NCI-H187 (cell line): ENCODE measurements at regions not wholly inside any gene's neighbourhood (a gene's known extent, or its start where the extent isn't known, plus 50 kb on each side); places are given as distances from the start of the nearest gene placed in this dataset.

Source experiments
- DNase-seq, 2 experiments: peaks; one replicate each; lab custom pipeline; 2025; lab: John Stamatoyannopoulos, UW

DNA sequence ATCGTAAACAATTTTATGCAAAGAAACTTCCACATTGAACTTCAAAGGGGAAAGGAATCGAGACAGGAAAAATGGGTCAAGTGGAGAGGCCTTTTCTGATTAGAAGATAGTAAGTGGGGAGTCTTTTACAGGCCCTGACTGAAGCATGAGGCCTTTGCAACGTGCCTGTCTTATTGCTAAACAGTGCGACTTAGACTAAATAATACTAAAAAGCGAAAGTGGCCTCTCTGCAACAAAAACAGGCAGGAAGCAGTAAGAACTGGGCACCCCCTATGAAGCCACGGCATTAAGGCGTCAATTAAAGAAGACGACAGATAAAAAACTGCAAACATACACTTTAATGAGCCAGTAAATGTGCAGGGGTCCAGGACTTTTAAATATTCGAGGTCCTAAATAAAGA lies 283.4 kb upstream of the GRIP1 start:
- no peak for DNase-seq

DNA sequence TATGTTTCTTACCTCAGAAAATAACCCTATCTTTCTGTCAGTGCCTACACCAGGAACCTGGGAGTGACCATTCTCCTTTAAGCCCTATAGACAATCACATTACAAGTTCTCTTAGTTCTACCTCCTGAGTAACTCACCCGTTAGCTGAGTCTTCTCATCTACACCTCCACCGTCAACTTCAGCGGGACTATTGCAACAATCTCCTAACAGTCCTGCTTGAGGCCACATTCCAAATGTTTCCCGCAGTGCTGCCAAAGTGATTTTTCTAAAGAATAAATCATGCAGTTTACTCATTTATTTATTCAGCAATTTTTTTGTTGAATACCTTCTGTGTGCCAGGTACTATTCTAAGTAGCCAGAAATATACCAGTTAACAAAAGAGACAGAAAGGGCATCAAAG lies 285.0 kb upstream of the GRIP1 start:
- no peak for DNase-seq

- no peak for DNase-seq
These were observed 285.8 kb upstream of the GRIP1 start for GRCh38 chr12:66964629-66965028.

DNA sequence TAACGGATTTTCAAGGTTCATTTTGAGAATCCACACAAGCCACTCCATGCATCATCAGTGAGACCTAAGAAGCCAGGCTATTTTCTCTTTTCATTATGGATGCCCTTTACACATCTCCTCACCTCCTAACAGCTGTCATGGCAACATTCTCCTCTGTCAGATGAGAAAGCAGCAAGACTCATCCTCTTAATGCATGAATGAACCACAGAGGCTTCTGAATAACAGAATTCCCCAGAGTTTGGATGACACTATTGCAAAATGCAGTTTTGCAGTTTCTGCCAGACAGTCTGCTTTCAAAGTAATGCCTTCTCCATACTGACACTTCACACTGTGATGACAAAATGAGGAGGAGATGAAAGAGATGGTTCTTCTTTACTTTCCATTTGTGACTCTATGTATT lies 286.7 kb upstream of the GRIP1 start:
- DNase-seq: no peak

GRCh38 chr12:66971816-66972215 lies 292.9 kb upstream of the GRIP1 start:
- no peak for DNase-seq

DNA sequence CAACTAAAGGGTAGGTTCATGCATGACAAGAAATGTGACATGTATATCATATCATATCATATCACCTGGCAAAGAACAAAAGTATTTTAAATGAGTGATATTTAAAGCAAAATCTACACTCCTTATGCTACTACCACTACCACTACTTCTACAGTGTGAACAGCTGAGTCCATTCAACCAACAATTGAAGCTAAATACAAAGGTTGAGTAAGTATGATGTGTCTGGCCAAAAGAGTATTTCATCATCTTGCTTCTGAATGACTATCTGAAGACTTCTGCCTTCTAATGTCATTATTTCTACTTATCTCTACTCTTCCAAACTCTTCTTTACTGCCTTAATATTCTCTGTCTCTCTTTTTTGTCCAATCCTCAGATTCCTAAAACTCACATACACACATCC lies 292.6 kb upstream of the CAND1 start:
- no peak for DNase-seq

DNA sequence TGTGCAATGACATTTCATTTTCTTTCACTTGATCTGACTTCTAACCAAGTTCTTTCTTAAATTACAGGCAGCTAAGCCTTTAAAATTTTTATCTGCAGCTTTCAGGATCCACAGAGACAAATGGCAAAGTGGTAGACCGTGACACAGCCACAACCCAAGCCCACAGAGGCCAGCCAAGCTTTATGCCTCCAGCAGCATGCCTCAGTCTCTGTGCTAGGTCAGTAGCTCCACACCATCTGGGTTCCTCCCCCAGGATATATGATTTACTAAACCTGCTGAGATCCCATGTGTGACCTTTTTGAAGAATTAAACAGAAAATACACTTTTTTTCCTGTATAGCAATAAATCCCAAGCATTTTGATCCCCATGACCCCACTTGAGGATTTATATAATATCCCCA lies 290.4 kb upstream of the CAND1 start:
- no peak for DNase-seq

GRCh38 chr12:66979251-66979650 lies 289.9 kb upstream of the CAND1 start:
- no peak for DNase-seq

- DNase-seq: no peak
These were observed 285.1 kb upstream of the CAND1 start for GRCh38 chr12:66984077-66984476.

DNA sequence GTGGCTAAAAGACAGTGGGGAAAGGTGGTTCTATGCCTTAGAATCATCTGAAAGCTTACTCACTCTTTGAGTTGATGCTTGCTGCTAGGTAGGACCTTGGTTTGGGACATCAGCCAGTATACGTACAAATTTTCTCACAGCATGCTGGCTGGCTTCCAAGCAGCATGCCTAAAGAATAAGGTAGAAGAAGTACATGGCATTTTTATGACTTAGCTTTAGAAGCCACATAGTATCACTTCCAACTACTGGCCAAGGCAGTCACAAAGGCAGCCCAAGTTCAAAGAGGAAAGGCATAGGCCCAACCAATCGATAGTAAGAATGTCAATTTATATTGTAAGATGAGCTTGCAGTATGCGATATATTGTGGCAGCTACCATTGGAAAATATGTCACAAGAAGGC lies 284.2 kb upstream of the CAND1 start:
- DNase-seq: no peak

DNA sequence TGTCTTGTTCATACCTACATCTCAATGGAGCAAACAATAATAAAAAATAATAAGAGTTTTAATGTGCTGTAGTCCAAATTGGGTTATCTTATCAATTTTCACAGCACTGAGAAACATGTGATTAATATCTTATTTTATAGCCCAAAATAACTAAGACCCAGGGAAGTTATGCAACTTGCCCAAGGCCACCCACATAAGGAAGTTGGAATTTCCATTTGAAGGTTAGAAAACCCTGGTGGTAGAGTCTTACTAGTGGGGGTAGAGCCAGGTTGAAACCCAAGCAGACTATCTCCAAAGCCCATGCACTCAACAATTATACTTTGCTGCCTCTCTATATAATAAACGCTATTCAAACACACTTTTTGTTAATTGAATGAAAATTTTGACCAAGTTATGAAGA lies 270.0 kb upstream of the CAND1 start:
- no peak for DNase-seq

DNA sequence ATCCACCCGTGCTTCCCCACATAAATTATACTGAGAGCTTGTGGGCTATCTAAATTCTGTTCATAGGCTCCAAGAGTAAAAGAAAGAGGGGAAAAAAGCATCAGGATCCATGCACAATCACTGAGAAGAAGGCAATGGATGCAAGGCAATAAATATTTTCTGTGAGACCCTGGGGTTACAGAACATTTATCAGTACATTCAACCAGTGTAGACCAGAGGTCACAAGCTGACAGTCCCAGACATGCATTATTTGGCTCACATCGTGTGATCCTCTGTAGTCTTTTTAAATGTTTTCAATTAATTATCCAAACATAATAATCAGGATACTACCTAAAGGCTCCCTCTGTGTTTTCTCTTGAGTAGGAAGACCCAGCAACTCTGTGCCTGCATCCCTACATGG lies 267.9 kb upstream of the CAND1 start:
- DNase-seq: no peak

DNA sequence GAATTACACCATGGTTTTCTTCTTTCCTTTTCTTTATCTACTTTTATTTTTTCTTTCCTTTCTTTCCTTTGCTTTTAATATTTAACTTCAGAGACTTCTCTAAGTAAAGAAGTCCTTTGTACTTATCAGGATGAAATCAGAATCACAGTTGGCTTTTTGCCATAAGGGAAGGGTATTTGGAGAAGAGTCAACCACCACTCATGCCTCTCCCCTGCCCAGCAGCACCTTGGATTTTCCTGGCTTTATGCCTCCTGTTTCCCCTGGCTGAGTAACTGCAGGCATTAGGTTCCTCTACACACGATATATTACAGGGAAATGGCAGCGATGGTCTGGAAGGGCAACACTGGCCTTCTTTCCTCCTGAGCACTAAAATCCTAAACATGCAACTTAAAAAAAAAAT lies 266.4 kb upstream of the CAND1 start:
- DNase-seq: no peak

DNA sequence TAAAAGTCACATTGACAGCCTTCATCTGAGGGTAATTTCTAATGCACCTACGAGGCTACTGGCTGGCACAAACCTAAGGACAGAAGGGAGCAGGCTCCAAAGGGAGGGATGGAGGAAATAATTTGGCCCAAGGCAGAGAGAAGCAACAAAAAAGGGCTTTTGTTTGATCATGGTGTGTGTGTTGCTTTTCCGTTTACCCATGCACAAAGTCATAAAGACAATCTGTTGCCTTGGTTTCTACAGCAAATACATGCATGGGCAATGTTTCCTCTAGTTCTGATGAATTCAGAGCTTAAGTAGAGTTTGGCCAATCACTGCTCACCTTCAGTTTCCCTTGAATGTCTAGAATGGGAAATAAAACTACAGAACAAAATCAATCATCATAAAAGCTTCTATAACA lies 262.5 kb upstream of the CAND1 start:
- no peak for DNase-seq

GRCh38 chr12:67014642-67015041 lies 254.5 kb upstream of the CAND1 start:
- DNase-seq: no peak

GRCh38 chr12:67018105-67018504 lies 251.1 kb upstream of the CAND1 start:
- no peak for DNase-seq

- DNase-seq: no peak
These were observed 250.1 kb upstream of the CAND1 start for GRCh38 chr12:67019070-67019469.

GRCh38 chr12:67025543-67026114 lies 243.5 kb upstream of the CAND1 start:
- no peak for DNase-seq

GRCh38 chr12:67026487-67027246 lies 242.5 kb upstream of the CAND1 start:
- no peak for DNase-seq

DNA sequence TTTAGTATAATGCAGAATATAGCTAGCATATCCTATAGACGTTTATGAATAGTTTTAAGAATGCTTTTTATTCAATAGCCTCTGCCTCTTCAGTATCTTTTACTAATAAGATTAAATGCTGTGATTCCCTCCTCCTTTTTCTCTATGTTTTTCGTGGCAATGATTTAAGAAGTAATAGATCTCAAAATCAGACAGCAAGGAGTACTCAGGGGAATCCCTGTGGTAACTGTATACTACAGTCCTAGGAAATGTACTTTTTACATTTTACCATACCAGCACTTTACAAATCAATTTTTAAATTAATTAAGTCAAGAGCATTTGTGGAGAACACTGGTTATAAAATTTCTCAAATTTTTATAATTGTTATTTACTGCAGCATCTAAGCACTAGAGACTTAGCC lies 240.6 kb upstream of the CAND1 start:
- DNase-seq: no peak

DNA sequence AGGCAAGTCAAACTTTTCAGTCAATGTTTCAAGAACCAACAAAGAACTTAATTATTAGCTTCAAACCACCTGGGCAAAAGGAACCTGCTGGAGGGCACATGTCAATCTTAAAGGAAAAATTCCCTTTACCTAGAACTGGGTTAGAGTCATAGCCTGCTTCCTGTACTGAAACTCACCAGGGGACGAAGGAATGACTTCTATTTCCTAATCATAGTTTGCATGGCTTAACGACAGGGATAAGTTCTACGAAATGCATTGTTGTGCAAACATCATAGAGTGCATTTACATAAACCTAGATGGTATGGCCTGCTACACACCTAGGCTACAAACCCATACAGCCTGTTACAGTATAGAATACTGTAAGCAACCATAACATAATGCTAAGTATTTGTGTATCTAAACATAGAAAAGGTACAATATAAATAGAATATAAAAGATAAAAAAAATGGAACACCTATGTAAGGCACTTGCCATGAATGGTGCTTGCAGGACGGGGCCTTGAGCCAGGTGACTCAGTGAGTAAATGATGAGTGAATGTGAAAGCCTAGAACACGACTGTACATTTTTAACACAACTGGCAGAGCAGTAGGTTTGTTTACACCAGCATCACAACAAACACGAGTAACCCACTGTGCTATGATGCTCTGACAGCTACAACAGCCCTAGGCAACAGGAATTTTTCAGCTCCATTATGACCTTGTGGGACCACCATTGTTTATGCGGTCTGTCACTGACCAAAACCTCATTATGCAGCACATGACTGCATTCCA lies 234.9 kb upstream of the CAND1 start:
- DNase-seq: no peak

DNA sequence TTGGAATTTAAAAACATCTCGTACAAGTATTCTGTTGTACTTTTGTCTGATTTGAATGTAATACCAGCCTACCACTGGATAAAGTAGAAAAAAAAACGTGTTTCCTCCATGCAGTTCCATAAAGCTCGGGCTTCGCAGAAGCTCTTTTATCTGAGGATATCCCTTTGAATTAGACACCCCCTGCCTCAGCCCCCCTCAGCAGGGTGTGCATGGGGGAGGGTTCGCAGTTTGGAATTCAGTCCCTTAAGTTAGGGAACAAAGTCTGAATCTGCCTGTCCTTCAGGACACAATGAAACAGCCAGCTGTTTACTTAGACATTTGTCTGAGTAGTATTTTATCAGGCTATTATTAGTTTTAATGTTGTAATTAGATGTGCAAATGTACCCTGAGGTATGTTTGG lies 234.0 kb upstream of the CAND1 start:
- DNase-seq: no peak

GRCh38 chr12:67038486-67038885 lies 230.7 kb upstream of the CAND1 start:
- no peak for DNase-seq
